ENCODE measurements at regions not wholly inside any gene's neighbourhood (a gene's known extent, or its start where the extent isn't known, plus 50 kb on each side); places are given as distances from the start of the nearest gene placed in this dataset.

- Histone ChIP-seq H3K27me3 (replicated peaks; ENCODE audit: insufficient read depth) (no peaks in the 10 kb centered on the region), H3K9me3 (no peaks in the 10 kb centered on the region), H3K4me1 (replicated peaks) (no peaks in the 10 kb centered on the region), H3K36me3 (no peaks in the 10 kb centered on the region), H3K4me3 (no peak overlapping the region), H3K27ac (no peak overlapping the region)
- no peak for DNase-seq (ENCODE audit: low spot score)
- no peak for TF ChIP-seq POLR2A (IDR thresholded peaks at IDR 0.05)
- no peak for TF ChIP-seq CTCF (IDR thresholded peaks at IDR 0.05)
- TF ChIP-seq POLR2AphosphoS5 (IDR thresholded peaks at IDR 0.05), result no peak
- intact Hi-C loops (cut with DNase I), result no loop called here
- 49% methylated on average over 18 of the region's 18 CpGs for WGBS
Measured at GRCh38 chrX:40188573-40189417, 91.0 kb upstream of the BCOR start.

GRCh38 chrX:40184968-40185367, 87.2 kb upstream of the BCOR start:
- Histone ChIP-seq H3K9me3 (no peaks in the 10 kb centered on the region), H3K36me3 (no peaks in the 10 kb centered on the region), H3K4me1 (replicated peaks) (no peaks in the 10 kb centered on the region), H3K27me3 (replicated peaks; ENCODE audit: insufficient read depth) (no peaks in the 10 kb centered on the region), H3K27ac (no peak overlapping the region), H3K4me3 (no peak overlapping the region)
- intact Hi-C loops (cut with DNase I), result no loop called here
- WGBS, result 82% methylated on average over 4 of the region's 4 CpGs
- DNase-seq (ENCODE audit: low spot score), result no peak
- TF ChIP-seq POLR2A (IDR thresholded peaks at IDR 0.05) (no peak), CTCF (IDR thresholded peaks at IDR 0.05) (no peak), POLR2AphosphoS5 (IDR thresholded peaks at IDR 0.05) (no peak)

- 84% methylated on average over 2 of the region's 2 CpGs for WGBS
Measured at GRCh38 chrX:40182615-40183014, 84.9 kb upstream of the BCOR start.

GRCh38 chrX:40182095-40182494, 84.3 kb upstream of the BCOR start:
- DNase-seq (ENCODE audit: low spot score), result no peak
- Histone ChIP-seq H3K27ac (no peak overlapping the region), H3K36me3 (no peaks in the 10 kb centered on the region), H3K4me3 (no peak overlapping the region), H3K9me3 (no peaks in the 10 kb centered on the region), H3K27me3 (replicated peaks; ENCODE audit: insufficient read depth) (no peaks in the 10 kb centered on the region), H3K4me1 (replicated peaks) (no peaks in the 10 kb centered on the region)
- WGBS, result 89% methylated on average over 3 of the region's 7 CpGs
- intact Hi-C loops (cut with DNase I), result no loop called here
- TF ChIP-seq POLR2A (IDR thresholded peaks at IDR 0.05) (no peak), CTCF (IDR thresholded peaks at IDR 0.05) (no peak), POLR2AphosphoS5 (IDR thresholded peaks at IDR 0.05) (no peak)

More at GRCh38 chrX:40182615-40183014, 84.9 kb upstream of the BCOR start:
- Histone ChIP-seq H3K4me3 (no peak overlapping the region), H3K9me3 (no peaks in the 10 kb centered on the region), H3K36me3 (no peaks in the 10 kb centered on the region), H3K27me3 (replicated peaks; ENCODE audit: insufficient read depth) (no peaks in the 10 kb centered on the region), H3K4me1 (replicated peaks) (no peaks in the 10 kb centered on the region), H3K27ac (no peak overlapping the region)
- intact Hi-C loops (cut with DNase I), result no loop called here
- DNase-seq (ENCODE audit: low spot score), result no peak
- TF ChIP-seq POLR2A (IDR thresholded peaks at IDR 0.05) (no peak), POLR2AphosphoS5 (IDR thresholded peaks at IDR 0.05) (no peak), CTCF (IDR thresholded peaks at IDR 0.05) (no peak)

- DNase-seq (ENCODE audit: low spot score), result no peak
- no peaks in the 10 kb centered on the region for H3K36me3 ChIP-seq
- no peak overlapping the region for H3K4me3 ChIP-seq
- no peak overlapping the region for H3K27ac ChIP-seq
- no peaks in the 10 kb centered on the region for H3K9me3 ChIP-seq
- TF ChIP-seq CTCF (IDR thresholded peaks at IDR 0.05), result no peak
- no peak for TF ChIP-seq POLR2AphosphoS5 (IDR thresholded peaks at IDR 0.05)
- no peaks in the 10 kb centered on the region for H3K4me1 ChIP-seq (replicated peaks)
- intact Hi-C loops (cut with DNase I), result loop anchor here (2.0 to 10.0 kb wide), 2 partner anchors 88 to 444 kb away; no protein-coding TSS in a partner anchor
- no peaks in the 10 kb centered on the region for H3K27me3 ChIP-seq (replicated peaks; ENCODE audit: insufficient read depth)
- WGBS, result 47% methylated on average over 6 of the region's 7 CpGs
Measured at GRCh38 chrX:40179283-40179682, 81.5 kb upstream of the BCOR start.
